Choroid plexus epithelial cell (primary cell): ENCODE measurements at regions not wholly inside any gene's neighbourhood (a gene's known extent, or its start where the extent isn't known, plus 50 kb on each side); places are given as distances from the start of the nearest gene placed in this dataset.

Source experiments
- DNase-seq: peaks from one replicate; pipeline ENCODE4 v3.0.0-alpha.2; 2010; ENCODE audit warnings: low read depth
- H3K4me3 ChIP-seq: 2 replicates; pipeline ENCODE4 v1.5.1; 2011; ENCODE audit warnings: low read depth, mild to moderate bottlenecking, control low read depth, low read length, moderate library complexity
- CTCF ChIP-seq: conservative IDR thresholded peaks from 2 replicates; pipeline ENCODE4 v1.5.1; 2011; ENCODE audit warnings: low read depth, mild to moderate bottlenecking, control low read depth, inconsistent platforms, low read length, moderate library complexity

- no peak overlapping the region for H3K4me3 ChIP-seq
- no peak for DNase-seq
- TF ChIP-seq CTCF = no peak
Observed at GRCh38 chr4:123838474-123838873, 441.9 kb downstream of the SPRY1 start.

GRCh38 chr4:123840197-123840596 lies 443.6 kb downstream of the SPRY1 start:
- TF ChIP-seq CTCF = no peak
- H3K4me3 ChIP-seq = no peak overlapping the region
- DNase-seq = no peak

GRCh38 chr4:123841447-123842121 lies 445.0 kb downstream of the SPRY1 start:
- no peak for DNase-seq
- no peak for TF ChIP-seq CTCF

GRCh38 chr4:123843137-123843536 lies 446.5 kb downstream of the SPRY1 start:
- no peak for TF ChIP-seq CTCF
- H3K4me3 ChIP-seq = no peak overlapping the region
- no peak for DNase-seq

More at GRCh38 chr4:123841447-123842121, 445.0 kb downstream of the SPRY1 start:
- no peak overlapping the region for H3K4me3 ChIP-seq

- no peak overlapping the region for H3K4me3 ChIP-seq
- no peak for DNase-seq
- no peak for TF ChIP-seq CTCF
Observed at GRCh38 chr4:123844374-123844773, 447.8 kb downstream of the SPRY1 start.

GRCh38 chr4:123846092-123846491 lies 449.5 kb downstream of the SPRY1 start:
- H3K4me3 ChIP-seq = no peak overlapping the region
- TF ChIP-seq CTCF = no peak

GRCh38 chr4:123846561-123846960 lies 450.0 kb downstream of the SPRY1 start:
- no peak overlapping the region for H3K4me3 ChIP-seq
- no peak for TF ChIP-seq CTCF
- DNase-seq = no peak

More at GRCh38 chr4:123846092-123846491, 449.5 kb downstream of the SPRY1 start:
- no peak for DNase-seq
